ENCODE measurements at regions not wholly inside any gene's neighbourhood (a gene's known extent, or its start where the extent isn't known, plus 50 kb on each side); places are given as distances from the start of the nearest gene placed in this dataset.
"Not testable (repeated sequence)": the region's sequence is repeated elsewhere in the genome, so short reads cannot be mapped to it uniquely, and the experiment has no call there.

DNA sequence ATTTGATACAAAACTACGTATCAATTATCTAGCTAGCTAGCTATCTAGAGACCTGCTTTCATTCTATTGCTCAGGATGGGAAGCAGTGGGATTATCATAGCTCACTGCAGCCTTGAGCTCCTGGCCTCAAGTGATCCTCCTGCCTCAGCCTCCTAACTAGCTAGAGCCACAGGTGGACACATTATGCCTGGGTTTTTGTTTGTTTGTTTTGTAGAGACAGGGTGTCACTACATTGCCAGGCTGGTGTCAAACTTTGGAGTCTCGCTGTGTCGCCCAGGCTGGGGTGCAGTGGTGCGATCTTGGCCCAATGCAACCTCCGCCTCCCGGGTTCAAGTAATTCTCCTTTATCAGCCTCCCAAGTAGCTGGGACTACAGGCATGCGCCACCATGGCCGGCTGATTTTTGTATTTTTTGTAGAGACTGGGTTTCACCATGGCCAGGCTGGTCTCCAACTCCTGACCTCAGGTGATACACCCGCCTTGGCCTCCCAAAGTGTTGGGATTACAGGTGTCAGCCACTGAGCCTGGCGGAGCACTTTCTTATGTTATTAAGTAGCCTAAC lies 122.5 kb upstream of the FBXO28 start:
- DNase-seq (ENCODE audit: low spot score), result not testable (repeated sequence)

- not testable (repeated sequence) for DNase-seq (ENCODE audit: low spot score)
Observed at GRCh38 chr1:223961985-223962384, 116.2 kb upstream of the TP53BP2 start.

GRCh38 chr1:223952801-223953200 lies 107.1 kb upstream of the TP53BP2 start:
- not testable (repeated sequence) for DNase-seq (ENCODE audit: low spot score)

GRCh38 chr1:223951551-223951950 lies 105.8 kb upstream of the TP53BP2 start:
- not testable (repeated sequence) for DNase-seq (ENCODE audit: low spot score)

DNA sequence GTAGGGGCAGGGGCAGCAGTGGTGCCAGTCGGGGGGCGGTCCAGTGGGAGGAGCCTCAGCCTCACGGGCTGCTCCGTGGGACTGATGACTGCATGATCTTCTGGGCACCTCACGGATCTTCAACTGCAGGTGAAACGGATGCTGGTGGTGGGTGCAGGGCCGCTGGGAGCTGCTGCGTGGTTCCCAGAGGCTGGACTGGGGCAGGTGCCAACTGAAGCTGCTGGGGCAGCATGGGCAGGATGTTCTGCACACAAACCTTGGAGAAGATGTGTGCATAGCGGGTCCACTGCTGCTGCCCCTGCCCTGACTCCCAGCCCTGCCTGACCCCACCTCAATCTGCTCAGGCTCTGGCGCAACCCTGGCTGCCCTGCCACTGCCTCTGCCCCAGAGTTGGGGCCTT lies 104.2 kb upstream of the TP53BP2 start:
- DNase-seq (ENCODE audit: low spot score), result not testable (repeated sequence)

DNA sequence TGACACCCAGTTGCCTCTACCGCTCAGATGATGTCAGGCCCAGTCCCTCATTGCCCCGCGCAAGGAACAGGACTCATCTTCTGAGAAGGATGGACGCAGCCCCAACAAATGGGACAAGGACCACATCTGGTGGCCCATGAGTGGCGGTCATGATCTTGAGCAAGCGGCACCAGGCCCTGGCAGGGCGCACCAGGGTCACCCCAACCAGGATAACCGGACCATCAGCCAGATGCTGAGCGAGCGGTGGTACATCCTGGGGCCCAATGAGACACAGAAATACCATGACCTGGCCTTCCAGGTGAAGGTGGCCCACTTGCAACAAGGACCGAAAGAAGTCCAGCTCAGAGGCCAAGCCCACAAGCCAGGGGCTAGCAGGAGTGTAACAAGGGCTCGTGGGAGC lies 102.3 kb upstream of the TP53BP2 start:
- not testable (repeated sequence) for DNase-seq (ENCODE audit: low spot score)

DNA sequence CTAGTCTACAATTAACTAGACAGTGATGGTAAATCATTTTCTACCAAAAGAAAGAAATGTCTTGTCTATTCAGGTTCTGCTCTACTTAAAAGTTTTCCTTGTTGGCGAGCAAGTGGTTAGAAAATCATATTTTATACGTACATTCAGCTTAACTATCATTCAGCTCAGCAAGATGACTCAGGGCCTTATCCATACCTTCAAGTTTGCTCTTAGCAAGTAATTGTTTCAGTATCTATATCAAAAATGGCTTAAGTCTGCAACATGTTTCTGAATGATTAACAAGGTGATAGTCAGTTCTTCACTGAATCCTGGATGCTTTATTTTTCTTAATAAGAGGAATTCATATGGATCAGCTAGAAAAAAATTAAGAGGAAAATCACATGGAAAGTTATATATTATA lies 90.8 kb upstream of the TP53BP2 start:
- not testable (repeated sequence) for DNase-seq (ENCODE audit: low spot score)

- peak; percentile 31 for DNase-seq (ENCODE audit: low spot score)
Observed at GRCh38 chr1:223931476-223931875, 85.7 kb upstream of the TP53BP2 start.

- not testable (repeated sequence) for DNase-seq (ENCODE audit: low spot score)
Observed at GRCh38 chr1:223920805-223921204, 75.1 kb upstream of the TP53BP2 start.

DNA sequence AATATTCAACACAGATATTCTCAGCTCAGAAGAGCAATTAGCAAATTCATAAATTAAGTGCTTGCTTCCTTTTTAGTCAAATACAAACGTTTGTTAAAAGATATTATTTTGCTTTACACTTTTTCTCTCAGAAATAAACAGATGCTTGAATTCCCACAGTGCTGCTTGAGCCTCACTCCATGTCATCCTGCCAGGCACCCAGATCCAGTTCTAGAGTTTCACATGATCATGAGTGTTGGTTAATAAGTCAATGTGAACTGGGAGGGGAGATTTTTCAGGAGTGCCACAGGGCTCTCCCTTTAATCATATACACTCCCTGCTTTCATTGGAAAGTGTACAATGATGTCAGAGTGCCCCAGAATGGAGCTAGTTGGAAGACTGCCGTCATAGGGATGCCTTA lies 69.7 kb upstream of the TP53BP2 start:
- not testable (repeated sequence) for DNase-seq (ENCODE audit: low spot score)

- DNase-seq (ENCODE audit: low spot score), result not testable (repeated sequence)
Observed at GRCh38 chr1:223913715-223914114, 68.0 kb upstream of the TP53BP2 start.

- DNase-seq (ENCODE audit: low spot score), result not testable (repeated sequence)
Observed at GRCh38 chr1:223907943-223908587, 62.3 kb upstream of the TP53BP2 start.

DNA sequence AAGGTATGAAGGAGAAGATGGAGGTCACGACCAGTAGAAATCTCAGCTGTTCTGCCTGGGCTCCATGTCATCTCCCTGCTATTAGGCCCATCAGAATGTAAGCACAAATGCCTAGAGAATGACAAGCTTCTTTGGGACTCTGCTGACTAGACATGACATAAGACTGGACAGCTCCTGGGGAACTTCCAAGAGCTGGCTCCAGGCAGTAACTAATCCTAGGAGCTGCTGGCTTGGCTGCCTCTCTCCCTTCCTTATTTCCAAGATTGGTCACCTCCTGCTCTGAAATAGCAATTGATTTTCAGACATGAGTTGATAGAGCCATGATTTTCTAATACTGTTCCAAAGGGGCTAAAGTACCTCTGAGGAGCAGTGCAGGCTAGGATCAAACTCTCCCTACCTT lies 57.5 kb upstream of the TP53BP2 start:
- not testable (repeated sequence) for DNase-seq (ENCODE audit: low spot score)

DNA sequence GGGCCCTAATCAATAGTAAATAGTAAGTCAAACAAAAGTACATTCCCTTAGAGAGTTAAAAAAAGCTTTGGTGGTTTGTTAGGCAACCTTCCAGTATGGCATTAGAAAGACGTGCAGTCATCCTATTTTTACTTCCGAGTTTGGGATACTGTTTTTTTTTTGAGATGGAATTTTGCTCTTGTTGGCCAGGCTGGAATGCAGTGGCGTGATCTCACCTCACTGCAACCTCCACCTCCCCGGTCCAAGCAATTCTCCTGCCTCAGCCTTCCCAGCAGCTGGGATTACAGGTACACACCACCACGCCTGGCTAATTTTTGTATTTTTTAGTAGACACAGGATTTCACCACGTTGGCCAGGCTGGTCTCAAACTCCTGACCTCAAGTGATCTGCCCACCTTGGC lies 54.0 kb upstream of the TP53BP2 start:
- not testable (repeated sequence) for DNase-seq (ENCODE audit: low spot score)

- DNase-seq (ENCODE audit: low spot score), result not testable (repeated sequence)
Observed at GRCh38 chr1:223897097-223897496, 51.4 kb upstream of the TP53BP2 start.

DNA sequence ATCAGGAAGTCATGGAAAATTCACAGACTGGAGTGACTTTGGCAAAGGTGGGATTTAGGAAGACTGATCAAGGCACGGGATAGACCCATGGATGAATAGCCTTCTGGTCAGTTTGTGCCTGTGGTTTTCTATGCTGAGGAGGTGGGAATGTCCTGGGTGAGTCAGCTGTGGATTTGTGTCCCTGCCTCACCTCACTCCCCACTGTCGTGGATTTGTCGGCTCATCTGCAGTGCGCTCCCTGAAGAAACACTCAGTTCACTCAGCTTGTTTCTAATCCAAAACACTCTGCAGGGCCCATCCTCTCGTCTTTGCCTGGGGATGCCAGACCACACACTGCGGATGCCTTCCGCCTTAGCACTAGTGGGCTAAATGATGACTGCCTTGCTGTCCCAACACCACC lies 50.2 kb upstream of the TP53BP2 start:
- not testable (repeated sequence) for DNase-seq (ENCODE audit: low spot score)

Data from hematopoietic multipotent progenitor cell treated with erythropoietin and hydrocortisone succinate and interleukin-3 and kit ligand, for 17 days (in vitro differentiated cells).